Ascending aorta (tissue), 2 donors: ENCODE measurements at regions not wholly inside any gene's neighbourhood (a gene's known extent, or its start where the extent isn't known, plus 50 kb on each side); places are given as distances from the start of the nearest gene placed in this dataset.

Experiments
- DNase-seq, 2 donors: peaks; one replicate each; pipeline ENCODE4 v3.0.0-alpha.2; 2019; ENCODE audit warnings: low spot score in 2 of 2
- H3K27ac ChIP-seq, 2 donors: fragments of 200-600 bp; sonication (generic); one replicate each; pipeline ENCODE4 v1.5.1; 2016 to 2017; ENCODE audit warnings: mild to moderate bottlenecking in 1 of 2
- H3K27me3 ChIP-seq: fragments of 200-600 bp; sonication (generic); one replicate; pipeline ENCODE4 v1.5.1; 2017
- H3K36me3 ChIP-seq, 2 donors: fragments of 200-600 bp; sonication (generic); one replicate each; pipeline ENCODE4 v1.5.1; 2016
- H3K4me1 ChIP-seq, 2 donors: fragments of 200-600 bp; sonication (generic); one replicate each; pipeline ENCODE4 v1.5.1; 2016 to 2017; ENCODE audit warnings: mild to moderate bottlenecking in 1 of 2
- H3K4me3 ChIP-seq, 2 donors: fragments of 200-600 bp; sonication (generic); one replicate each; pipeline ENCODE4 v1.5.1; 2016 to 2017; ENCODE audit warnings: mild to moderate bottlenecking in 1 of 2
- H3K9me3 ChIP-seq, 2 donors: fragments of 200-600 bp; sonication (generic); one replicate each; pipeline ENCODE4 v1.5.1; 2016
- CTCF ChIP-seq, 3 experiments: fragments of 200-600 bp in 2 of 3; fragments of 450-650 bp in 1 of 3; sonication (generic) in 2 of 3; IDR thresholded peaks; one replicate each; pipeline ENCODE4 v1.5.1; 2016 to 2019; ENCODE audit warnings: antibody characterized with exemption in 3 of 3, mild to moderate bottlenecking in 1 of 3, moderate library complexity in 1 of 3
- intact Hi-C: fragments of 100-400 bp; cut with DNase I; formaldehyde crosslinking; loops from one replicate; pipeline ENCODE4 v1.15.1; 2023

DNA sequence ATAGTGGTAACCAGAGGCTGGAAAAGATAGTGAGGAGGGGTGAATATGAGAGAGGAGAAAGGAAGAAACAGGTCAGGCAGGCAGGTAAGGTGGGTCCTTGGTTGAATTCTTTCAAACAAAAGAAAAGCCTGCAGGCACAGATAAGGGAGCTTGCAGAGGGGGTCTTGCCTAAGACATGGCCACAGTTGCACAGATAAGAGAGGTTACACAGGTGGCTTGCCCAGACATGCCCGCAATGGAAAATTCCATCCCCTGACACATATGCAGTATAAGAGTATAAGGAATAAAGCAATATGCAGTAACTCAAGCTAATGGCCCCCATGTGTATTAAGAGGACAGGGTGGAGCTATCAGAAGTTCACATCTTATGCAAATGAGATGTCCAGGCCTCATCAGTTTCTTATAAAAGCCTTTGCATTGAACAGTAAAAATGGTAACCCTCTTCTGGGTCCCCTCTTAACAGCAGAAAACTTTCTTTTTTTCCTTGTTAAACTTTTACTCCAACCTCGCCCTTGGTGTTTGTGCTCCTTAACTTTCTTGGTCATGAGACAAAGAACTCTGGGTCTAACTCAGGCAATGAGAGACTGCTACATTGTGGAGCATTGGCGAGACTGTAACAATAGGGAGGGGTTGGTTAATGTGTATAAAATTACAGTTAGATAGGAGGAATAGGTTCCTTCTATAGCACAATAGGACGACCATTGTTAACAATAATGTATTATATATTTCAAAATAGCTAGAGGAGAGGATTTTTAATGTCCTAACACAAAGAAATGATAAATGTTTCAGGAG lies 764.6 kb downstream of the TSN start:
- H3K36me3 ChIP-seq = no peaks in the 10 kb centered on the region
- intact Hi-C loops = no loop called here
- H3K4me3 ChIP-seq = no peak overlapping the region
- TF ChIP-seq CTCF (IDR thresholded peaks at IDR 0.05) = no peak
- H3K9me3 ChIP-seq = no peaks in the 10 kb centered on the region
- no peaks in the 10 kb centered on the region for H3K27me3 ChIP-seq
- no peak for DNase-seq
- no peak overlapping the region for H3K27ac ChIP-seq
- H3K4me1 ChIP-seq = no peaks in the 10 kb centered on the region

GRCh38 chr2:122523143-122523542 lies 767.7 kb downstream of the TSN start:
- H3K27me3 ChIP-seq = no peaks in the 10 kb centered on the region
- H3K36me3 ChIP-seq = no peaks in the 10 kb centered on the region
- no peaks in the 10 kb centered on the region for H3K4me1 ChIP-seq
- H3K27ac ChIP-seq = no peak overlapping the region
- no peak overlapping the region for H3K4me3 ChIP-seq
- DNase-seq = no peak
- TF ChIP-seq CTCF (IDR thresholded peaks at IDR 0.05) = no peak
- H3K9me3 ChIP-seq = no peaks in the 10 kb centered on the region
- intact Hi-C loops = no loop called here

GRCh38 chr2:122523981-122524380 lies 768.5 kb downstream of the TSN start:
- DNase-seq = no peak
- Histone ChIP-seq H3K4me3 (no peak overlapping the region), H3K9me3 (no peaks in the 10 kb centered on the region), H3K4me1 (no peaks in the 10 kb centered on the region), H3K36me3 (no peaks in the 10 kb centered on the region), H3K27ac (no peak overlapping the region), H3K27me3 (no peaks in the 10 kb centered on the region)
- intact Hi-C loops = no loop called here
- TF ChIP-seq CTCF (IDR thresholded peaks at IDR 0.05) = no peak

DNA sequence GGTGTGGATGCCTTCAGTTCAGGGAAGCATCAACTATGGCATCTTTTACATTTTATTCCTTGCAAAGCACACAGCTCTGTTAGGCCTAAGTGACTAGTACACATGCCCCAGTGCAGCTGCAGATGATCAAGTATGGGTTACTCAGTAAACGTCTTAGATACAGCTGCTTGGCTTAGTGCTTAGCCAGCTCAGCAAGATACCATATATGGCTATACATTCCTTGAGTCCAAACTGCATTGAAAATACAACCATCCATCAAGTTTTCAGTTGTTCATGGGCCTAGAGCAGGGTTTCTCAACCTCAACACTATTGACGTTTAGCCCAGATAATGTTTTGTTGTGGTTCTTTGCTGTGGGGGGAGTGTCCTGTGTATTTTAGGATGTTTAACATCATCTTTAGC lies 769.9 kb downstream of the TSN start:
- H3K36me3 ChIP-seq = no peaks in the 10 kb centered on the region
- intact Hi-C loops = no loop called here
- no peaks in the 10 kb centered on the region for H3K27me3 ChIP-seq
- H3K27ac ChIP-seq = no peak overlapping the region
- H3K4me3 ChIP-seq = no peak overlapping the region
- no peak for DNase-seq
- no peaks in the 10 kb centered on the region for H3K9me3 ChIP-seq
- no peaks in the 10 kb centered on the region for H3K4me1 ChIP-seq
- no peak for TF ChIP-seq CTCF (IDR thresholded peaks at IDR 0.05)

DNA sequence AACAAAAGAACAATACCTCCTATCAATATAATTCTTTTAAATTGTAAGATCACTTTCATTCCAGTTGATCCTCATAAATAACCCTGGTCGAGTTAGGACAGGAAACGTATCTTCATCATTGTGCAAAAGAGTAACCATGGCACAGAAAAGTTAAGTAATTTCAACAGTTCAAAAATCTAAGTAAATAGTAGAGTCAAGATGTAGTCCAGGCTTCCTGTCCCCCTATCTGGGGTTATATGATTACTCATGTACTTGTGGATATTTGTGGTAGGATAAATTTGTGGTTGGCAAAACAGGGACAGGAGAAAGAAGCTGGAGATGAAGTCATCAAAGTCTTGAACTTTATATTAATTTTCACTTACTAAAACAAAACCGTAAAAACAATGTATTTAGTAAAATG lies 772.6 kb downstream of the TSN start:
- H3K4me3 ChIP-seq = no peak overlapping the region
- no peaks in the 10 kb centered on the region for H3K27me3 ChIP-seq
- no peak overlapping the region for H3K27ac ChIP-seq
- H3K9me3 ChIP-seq = no peaks in the 10 kb centered on the region
- no peaks in the 10 kb centered on the region for H3K36me3 ChIP-seq
- no peak for TF ChIP-seq CTCF (IDR thresholded peaks at IDR 0.05)
- intact Hi-C loops = no loop called here
- DNase-seq = no peak
- H3K4me1 ChIP-seq = no peaks in the 10 kb centered on the region
